GM21576 (cell line): ENCODE measurements at regions not wholly inside any gene's neighbourhood (a gene's known extent, or its start where the extent isn't known, plus 50 kb on each side); places are given as distances from the start of the nearest gene placed in this dataset.

Experiments
- ATAC-seq: cut with Tn5 transposase; IDR thresholded peaks from one replicate; pipeline ENCODE4 v1.9.1; 2021; ENCODE audit warnings: mild to moderate bottlenecking, moderate library complexity; ENCODE audit not compliant: unreplicated experiment

DNA sequence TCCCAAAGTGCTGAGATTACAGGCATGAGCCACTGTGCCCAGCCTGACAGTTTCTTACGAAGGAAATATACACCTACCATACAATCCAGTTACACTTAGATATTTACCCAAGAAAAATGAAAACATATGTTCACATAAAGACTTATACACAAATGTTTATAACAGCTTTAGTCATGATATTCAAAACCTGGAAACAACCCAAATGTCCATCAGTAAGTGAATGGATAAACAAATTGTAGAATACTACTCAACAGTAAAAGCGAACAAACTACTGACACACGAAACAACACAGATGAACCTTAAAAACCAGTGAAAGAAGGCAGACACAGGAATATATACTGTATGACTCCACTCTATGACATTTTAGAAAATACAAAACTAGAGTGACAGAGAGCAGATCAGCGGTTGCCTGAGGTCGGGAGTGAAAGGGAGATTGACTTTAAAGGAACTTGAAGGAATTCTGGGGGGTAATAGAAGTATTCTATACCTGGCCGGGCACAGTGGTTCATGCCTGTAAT is 83.6 kb downstream of the SPRING1 start:
- ATAC-seq, result no peak

DNA sequence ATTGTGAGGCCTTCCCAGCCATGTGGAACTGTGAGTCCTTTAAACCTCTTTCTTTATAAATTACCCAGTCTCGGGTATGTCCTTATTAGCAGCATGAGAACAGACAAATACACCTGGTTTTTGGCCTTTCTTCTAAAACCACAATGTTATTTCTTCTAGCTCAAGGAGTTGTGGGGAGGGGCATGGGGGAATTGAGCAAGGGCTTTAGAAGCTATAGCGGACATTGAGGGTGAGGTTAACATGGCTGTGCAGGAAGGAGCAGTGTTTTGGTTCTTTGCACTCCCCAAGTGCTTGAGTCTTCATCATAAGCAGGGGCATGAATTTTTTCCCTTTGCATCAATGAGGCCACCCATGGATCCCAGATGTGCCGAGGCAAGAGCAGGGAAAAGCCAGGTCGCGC is 86.8 kb downstream of the SPRING1 start:
- no peak for ATAC-seq

DNA sequence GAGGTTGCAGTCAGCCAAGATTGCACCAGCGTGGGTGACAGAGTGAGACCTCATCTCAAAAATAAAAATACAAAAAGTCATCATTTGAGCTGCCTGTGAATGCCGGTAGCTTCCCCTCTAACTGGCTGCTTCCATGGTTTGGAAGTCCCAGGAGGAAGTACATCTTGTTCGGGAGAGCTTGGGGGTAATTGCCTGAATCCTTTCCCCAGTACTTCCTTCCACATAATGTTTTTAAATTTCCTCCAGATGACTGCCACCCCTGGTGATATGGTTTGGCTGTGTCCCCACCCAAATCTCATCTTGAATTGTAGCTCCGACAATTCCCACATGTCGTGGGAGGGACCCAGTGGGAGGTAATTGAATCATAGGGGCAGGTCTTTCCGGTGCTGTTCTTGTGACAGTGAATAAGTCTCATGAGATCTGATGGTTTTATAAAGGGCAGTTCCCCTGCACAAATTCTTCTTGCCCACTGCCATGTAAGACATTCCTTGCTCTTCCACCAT is 87.2 kb downstream of the SPRING1 start:
- ATAC-seq, result no peak

DNA sequence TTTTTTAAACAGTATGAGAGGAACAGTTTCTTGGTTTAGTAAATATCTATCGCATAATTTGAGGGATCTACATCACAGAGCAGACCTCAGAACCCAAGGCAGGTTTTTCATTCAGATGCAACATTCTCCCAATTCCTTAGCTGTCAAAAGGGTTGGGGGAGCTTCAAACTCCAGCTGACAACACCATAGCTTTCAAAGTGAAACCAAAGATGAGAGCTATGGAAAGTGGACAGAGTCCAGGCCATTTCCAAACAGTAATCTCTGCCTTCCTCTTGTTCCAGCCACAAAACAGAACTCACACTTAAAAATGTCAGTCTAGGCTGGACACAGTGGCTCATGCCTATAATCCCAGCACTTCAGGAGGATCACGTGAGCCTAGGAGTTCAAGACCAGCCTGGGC is 87.8 kb downstream of the SPRING1 start:
- ATAC-seq, result no peak

GRCh38 chr12:116647813-116648212 is 88.6 kb downstream of the MAP1LC3B2 start:
- ATAC-seq, result no peak

DNA sequence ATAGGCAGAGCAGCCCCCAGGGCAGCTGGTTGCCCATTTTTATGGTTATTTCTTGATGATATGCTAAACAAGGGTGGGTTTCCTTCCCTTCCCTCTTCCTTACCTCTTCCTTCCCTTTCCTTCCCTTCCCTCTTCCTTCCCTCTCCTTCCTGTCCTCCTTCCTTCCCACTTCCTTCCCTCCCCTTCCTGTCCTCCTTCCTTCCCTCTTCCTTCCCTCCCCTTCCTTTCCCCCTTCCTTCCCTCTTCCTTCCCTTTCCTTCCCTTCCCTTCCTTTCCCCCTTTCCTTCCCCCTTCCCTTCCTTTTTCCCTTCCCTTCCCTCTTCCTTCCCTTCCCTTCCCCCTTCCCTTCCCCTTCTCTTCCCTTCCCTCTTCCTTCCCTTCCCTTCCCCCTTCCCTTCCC is 87.7 kb downstream of the MAP1LC3B2 start:
- no peak for ATAC-seq

- no peak for ATAC-seq
Observed at GRCh38 chr12:116644806-116645205, 85.6 kb downstream of the MAP1LC3B2 start.

DNA sequence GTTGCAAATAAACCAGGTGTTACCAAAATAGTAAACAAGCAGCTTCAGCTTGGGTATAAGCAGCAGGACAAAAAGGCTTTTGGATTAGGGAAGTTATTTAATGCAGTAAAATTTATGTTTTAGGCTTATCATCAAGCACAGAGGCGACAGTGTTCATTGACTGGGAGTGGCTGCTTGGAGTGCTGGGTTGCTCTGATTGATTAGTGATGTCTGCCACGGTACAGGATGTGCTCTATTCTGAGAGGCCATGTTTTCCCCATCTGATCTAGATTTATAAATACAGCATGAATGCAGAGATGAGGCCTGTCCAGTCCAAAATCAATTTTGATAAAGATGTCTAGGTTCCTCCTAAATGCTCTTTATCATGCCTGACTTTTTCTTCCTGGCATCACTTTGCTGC is 83.5 kb downstream of the MAP1LC3B2 start:
- no peak for ATAC-seq

DNA sequence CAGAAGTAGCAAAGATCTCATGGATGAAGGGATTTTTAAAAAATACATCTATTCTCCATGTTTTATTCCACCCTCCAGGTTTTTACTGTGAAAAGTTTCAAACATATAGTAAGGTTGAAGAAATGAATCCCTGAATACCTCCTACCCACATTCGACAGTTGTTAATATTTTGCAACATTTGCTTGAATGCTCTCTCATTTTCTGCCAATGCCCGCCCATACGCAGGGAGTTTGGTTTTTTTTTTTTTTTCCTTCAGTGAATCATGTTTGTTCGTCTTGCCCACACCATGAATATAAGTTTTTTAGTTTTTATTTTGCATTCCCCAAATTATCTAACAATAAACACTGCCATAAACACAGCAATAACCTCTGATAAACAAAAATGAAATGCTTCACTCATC is 82.9 kb downstream of the MAP1LC3B2 start:
- ATAC-seq, result no peak

GRCh38 chr12:116640281-116640680 is 81.1 kb downstream of the MAP1LC3B2 start:
- ATAC-seq, result no peak

- ATAC-seq, result no peak
Observed at GRCh38 chr12:116639765-116640164, 80.6 kb downstream of the MAP1LC3B2 start.

GRCh38 chr12:116638376-116638775 is 79.2 kb downstream of the MAP1LC3B2 start:
- ATAC-seq, result no peak

- no peak for ATAC-seq
Observed at GRCh38 chr12:116637589-116638150, 78.5 kb downstream of the MAP1LC3B2 start.

DNA sequence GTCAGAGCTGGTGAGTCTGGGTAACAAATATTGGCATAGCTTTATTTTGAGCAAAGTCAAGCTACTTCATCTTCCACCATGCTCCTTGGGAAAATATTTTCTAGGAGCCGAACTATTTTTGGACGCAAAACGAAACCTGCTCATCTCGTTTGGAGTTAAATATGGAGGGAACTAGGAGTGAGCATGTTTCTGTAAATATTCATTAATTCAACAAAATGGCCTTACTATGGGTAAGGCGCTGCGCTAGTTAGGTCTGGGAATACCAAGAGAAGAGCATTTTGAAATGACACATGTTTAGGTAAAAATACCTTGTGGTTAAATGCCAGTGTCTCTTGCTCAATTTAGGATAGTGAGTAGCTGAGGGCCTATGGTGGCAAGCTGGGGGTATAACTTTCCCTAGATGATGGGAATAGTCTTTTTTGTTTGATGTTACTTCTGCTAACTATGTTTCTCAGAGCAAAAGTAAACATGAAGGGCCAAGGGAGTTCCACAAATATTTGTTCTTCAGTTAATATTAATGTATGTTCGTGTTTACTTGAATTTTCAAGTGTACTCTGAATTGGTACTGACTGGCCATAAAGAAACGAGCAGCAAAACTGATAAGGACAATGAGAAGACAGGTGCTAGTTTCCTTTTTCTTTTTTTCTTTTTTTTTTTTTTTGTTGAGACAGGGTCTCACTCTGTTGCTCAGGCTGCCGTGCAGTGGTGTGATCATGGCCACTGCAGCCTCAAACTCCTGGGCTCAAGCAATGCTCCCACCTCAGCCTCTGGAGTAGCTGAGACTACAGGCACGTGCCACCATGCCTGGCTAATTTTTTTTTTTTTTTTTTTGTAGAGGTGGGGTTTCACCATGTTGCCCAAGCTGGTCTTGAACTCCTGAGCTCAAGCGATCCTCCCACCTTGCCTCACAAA is 77.7 kb downstream of the MAP1LC3B2 start:
- ATAC-seq, result no peak

GRCh38 chr12:116635487-116635886 is 76.3 kb downstream of the MAP1LC3B2 start:
- ATAC-seq, result no peak

- no peak for ATAC-seq
Observed at GRCh38 chr12:116633476-116633875, 74.3 kb downstream of the MAP1LC3B2 start.

GRCh38 chr12:116631619-116632018 is 72.4 kb downstream of the MAP1LC3B2 start:
- ATAC-seq, result no peak

DNA sequence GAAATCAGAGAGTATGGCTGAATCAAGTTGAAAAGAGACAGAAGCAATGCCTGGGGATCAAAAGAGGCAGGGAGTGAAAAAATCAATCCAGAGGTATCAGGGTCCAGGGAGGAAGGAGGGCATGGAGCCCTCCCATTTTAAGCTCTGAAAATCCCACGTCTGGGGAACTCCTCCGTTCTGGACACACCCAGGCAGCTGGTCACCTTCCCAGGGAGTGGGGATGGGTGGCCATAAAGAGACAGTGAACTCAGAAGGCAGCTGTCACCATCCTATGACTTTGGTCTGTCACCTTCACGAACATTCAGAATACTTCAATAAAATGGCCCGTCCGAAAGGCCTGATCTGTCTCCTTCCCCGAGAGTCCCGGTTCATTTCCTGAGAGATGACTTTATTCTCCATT is 71.6 kb downstream of the MAP1LC3B2 start:
- no peak for ATAC-seq

- no peak for ATAC-seq
Observed at GRCh38 chr12:116629480-116629879, 70.3 kb downstream of the MAP1LC3B2 start.

DNA sequence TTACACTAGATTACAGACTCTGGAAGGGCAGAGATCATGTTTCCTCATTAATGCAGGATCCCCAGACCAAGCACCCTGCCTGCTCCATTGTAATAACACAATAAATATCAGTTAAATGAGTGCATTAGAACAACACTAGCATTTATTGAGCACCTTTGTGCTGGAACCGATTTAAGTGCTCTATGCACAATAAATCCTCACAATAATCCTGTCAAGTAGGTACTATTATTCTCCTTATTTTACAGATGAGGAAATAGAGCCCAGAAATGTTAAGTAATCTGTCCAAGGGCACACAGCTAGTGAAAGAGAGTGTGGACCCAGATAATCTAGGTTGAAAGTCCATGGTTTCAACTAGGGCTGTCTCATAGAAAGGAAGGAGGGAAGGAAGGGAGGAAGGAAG is 69.8 kb downstream of the MAP1LC3B2 start:
- ATAC-seq, result no peak

DNA sequence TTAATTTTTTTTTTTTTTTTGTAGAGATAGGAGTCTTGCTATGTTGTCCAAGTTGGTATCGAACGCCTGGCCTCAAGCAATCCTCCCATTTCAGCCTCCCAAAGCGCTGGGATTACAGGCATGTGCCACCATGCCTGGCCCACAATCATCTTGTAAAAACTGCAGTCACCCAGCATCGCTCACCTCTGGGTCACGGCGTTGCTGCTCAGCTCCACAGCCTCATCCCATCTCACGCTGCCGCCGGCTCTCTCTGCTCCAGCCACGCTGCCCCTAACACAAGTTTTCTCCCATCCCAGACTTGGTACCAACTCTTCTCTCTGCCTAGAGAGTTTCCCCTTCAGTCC is 69.2 kb downstream of the MAP1LC3B2 start:
- no peak for ATAC-seq
